ENCODE measurements at regions not wholly inside any gene's neighbourhood (a gene's known extent, or its start where the extent isn't known, plus 50 kb on each side); places are given as distances from the start of the nearest gene placed in this dataset.
A peak's percentile ranks its signal among the peaks of the same experiment; 100 is the strongest.

- no peak for DNase-seq (ENCODE audit: low read depth)
- H3K4me3 ChIP-seq (ENCODE audit: low read depth, low read length), result no peak overlapping the region
- TF ChIP-seq CTCF (IDR thresholded peaks at IDR 0.05; ENCODE audit: low read depth, low read length, missing control alignments), result peak; percentile 13
Measured at GRCh38 chr11:109865548-109866186, 227.5 kb upstream of the ZC3H12C start.

- DNase-seq (ENCODE audit: low read depth), result no peak
- TF ChIP-seq CTCF (IDR thresholded peaks at IDR 0.05; ENCODE audit: low read depth, low read length, missing control alignments), result no peak
- no peak overlapping the region for H3K4me3 ChIP-seq (ENCODE audit: low read depth, low read length)
Measured at GRCh38 chr11:109867784-109868183, 225.4 kb upstream of the ZC3H12C start.

- TF ChIP-seq CTCF (IDR thresholded peaks at IDR 0.05; ENCODE audit: low read depth, low read length, missing control alignments), result no peak
- no peak for DNase-seq (ENCODE audit: low read depth)
Measured at GRCh38 chr11:109869536-109869935, 223.7 kb upstream of the ZC3H12C start.

GRCh38 chr11:109870297-109870696, 222.9 kb upstream of the ZC3H12C start:
- H3K4me3 ChIP-seq (ENCODE audit: low read depth, low read length), result no peak overlapping the region
- no peak for TF ChIP-seq CTCF (IDR thresholded peaks at IDR 0.05; ENCODE audit: low read depth, low read length, missing control alignments)
- no peak for DNase-seq (ENCODE audit: low read depth)

More at GRCh38 chr11:109869536-109869935, 223.7 kb upstream of the ZC3H12C start:
- no peak overlapping the region for H3K4me3 ChIP-seq (ENCODE audit: low read depth, low read length)

- H3K4me3 ChIP-seq (ENCODE audit: low read depth, low read length), result no peak overlapping the region
- DNase-seq (ENCODE audit: low read depth), result no peak
- TF ChIP-seq CTCF (IDR thresholded peaks at IDR 0.05; ENCODE audit: low read depth, low read length, missing control alignments), result no peak
Measured at GRCh38 chr11:109877043-109877442, 216.1 kb upstream of the ZC3H12C start.

GRCh38 chr11:109884501-109884900, 208.7 kb upstream of the ZC3H12C start:
- H3K4me3 ChIP-seq (ENCODE audit: low read depth, low read length), result no peak overlapping the region

More at GRCh38 chr11:109884501-109884900, 208.7 kb upstream of the ZC3H12C start:
- DNase-seq (ENCODE audit: low read depth), result no peak
- TF ChIP-seq CTCF (IDR thresholded peaks at IDR 0.05; ENCODE audit: low read depth, low read length, missing control alignments), result no peak

All from GM12864 (cell line).